GM13977 (cell line): ENCODE measurements at regions not wholly inside any gene's neighbourhood (a gene's known extent, or its start where the extent isn't known, plus 50 kb on each side); places are given as distances from the start of the nearest gene placed in this dataset.

Experiments
- DNase-seq: peaks from one replicate; pipeline ENCODE4 v3.0.0; 2012; ENCODE audit warnings: low spot score
- in situ Hi-C: fragments of 300-500 bp; cut with MboI; formaldehyde crosslinking; loops from one replicate; pipeline ENCODE4 v1.12.0; 2022; ENCODE audit warnings: low sequenced_read_pairs, low pct_unique_long_range_greater_than_20kb, mixed read lengths, inconsistent platforms; ENCODE audit not compliant: unreplicated experiment
- TF ChIP-seq, protein P1 (sequence below): IDR thresholded peaks from 2 replicates; pipeline ENCODE4 v1.5.1; 2012; ENCODE audit warnings: mild to moderate bottlenecking, control low read depth; ENCODE audit not compliant: insufficient read depth; ENCODE audit errors: extremely low read depth, missing control alignments

DNA sequence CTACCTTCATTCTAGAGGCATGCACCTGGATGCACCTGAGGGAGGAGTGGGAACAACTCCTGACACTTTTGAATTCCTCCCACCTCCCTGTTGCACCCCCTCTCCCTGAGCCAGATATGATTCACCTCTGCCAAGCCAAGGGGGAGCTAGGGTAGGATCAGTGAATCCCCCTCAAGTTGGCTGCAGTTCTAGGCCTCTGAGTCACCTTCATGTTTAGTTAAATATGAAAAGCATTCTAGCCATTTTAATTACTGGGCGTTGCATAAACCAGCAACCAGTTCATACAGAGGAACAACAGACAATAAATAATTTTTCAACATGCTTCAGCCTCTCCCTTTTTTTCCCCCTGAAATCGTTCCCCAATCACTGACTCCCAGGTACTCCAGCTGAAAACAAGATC lies 1440.2 kb downstream of the ADGRL3 start:
- in situ Hi-C loops: no loop called here
- TF ChIP-seq, protein P1, sequence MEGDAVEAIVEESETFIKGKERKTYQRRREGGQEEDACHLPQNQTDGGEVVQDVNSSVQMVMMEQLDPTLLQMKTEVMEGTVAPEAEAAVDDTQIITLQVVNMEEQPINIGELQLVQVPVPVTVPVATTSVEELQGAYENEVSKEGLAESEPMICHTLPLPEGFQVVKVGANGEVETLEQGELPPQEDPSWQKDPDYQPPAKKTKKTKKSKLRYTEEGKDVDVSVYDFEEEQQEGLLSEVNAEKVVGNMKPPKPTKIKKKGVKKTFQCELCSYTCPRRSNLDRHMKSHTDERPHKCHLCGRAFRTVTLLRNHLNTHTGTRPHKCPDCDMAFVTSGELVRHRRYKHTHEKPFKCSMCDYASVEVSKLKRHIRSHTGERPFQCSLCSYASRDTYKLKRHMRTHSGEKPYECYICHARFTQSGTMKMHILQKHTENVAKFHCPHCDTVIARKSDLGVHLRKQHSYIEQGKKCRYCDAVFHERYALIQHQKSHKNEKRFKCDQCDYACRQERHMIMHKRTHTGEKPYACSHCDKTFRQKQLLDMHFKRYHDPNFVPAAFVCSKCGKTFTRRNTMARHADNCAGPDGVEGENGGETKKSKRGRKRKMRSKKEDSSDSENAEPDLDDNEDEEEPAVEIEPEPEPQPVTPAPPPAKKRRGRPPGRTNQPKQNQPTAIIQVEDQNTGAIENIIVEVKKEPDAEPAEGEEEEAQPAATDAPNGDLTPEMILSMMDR: no peak
- no peak for DNase-seq

DNA sequence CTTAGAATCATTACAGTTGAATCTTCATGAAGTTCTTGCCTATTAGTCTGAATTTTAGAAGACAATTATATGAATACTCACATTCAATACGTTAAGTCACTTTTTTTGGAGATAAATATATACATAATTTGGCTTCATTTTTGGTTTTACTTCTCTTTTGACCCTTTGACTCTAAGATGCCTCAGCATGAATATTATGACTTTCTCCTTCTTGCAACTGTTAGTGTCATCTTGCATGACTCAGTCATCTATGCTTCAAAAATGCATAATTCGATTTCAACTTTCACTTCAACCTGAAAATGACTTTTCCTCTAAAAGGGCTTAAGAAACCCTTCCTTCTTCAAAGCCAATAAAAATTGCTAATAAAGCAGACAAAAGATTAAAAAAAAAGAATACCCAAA lies 1427.5 kb downstream of the ADGRL3 start:
- DNase-seq: no peak
- TF ChIP-seq, protein P1: no peak
- in situ Hi-C loops: no loop called here

DNA sequence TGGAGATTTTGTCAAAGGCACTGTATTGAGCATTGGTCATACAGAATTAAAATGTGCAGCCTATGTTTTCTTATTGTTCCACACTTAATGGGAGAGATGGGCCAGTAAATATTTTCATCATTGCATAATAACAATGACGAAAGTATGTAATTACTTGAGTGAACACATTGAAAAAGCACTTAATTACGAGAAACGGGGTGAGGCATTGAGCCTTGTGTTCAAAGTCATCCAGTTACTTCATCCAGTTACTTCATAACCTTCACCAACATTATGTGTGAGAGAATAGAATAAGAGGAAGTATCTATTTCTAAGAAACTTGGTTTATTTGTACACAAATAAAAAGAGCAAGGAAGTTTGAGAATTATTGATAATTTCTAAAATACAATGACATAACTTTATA lies 1427.0 kb downstream of the ADGRL3 start:
- DNase-seq: no peak
- in situ Hi-C loops: no loop called here
- TF ChIP-seq, protein P1: no peak

DNA sequence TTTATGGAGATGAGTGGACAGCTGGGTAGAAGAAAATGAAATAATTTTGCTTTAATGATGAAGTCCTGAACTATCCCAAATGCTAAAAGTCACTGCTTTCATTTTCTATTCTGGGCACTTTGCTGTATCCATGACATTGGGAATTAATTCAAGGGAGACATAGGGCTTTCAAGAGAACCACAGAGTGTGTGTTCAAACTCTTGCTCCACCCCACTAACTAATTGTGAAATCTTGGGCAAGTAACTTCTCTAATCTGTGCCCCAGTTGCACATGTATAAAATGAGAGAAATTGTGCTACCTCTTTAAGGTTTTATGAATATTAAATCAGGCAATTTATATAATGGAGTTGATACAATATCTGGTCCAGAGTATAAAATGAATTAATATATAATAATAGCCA lies 1422.0 kb downstream of the ADGRL3 start:
- no peak for DNase-seq
- TF ChIP-seq, protein P1: no peak
- in situ Hi-C loops: no loop called here

DNA sequence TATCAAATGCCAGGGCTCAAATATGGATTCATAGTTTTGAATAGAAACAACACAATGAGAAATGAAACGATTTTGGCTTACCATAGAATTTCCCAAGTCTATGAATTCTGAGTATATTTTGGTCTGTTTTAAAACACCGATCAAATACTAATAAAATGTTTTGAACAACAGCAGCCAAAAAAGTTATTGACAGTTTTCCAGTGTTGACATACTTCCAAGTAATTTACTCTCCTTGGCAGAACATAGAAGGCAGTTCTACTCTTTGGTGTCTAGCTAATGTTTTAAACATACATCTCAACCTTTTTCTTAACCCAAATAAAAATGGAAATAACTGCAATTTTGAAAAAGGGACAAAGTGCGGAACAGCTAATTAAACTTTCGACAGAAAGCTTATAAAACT lies 1419.8 kb downstream of the ADGRL3 start:
- TF ChIP-seq, protein P1: no peak
- in situ Hi-C loops: no loop called here

DNA sequence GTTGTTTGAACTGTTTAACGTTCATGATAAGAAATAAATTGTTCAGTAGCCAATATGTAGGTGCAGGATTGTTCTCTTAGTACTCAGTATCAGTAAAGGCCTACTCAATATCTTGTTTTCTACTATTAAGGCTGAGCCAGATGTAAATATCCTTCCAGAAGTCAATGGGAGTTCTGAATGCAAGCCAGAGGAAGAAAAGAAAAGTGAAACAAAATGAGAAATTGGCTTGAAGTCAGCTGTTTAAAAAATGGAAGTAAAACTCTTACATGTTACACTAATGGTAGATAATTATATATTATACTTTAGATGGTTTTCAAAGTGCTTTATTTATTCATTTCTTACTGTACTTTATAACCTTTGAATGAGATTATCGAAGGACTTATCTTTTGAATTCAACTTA lies 1417.9 kb downstream of the ADGRL3 start:
- TF ChIP-seq, protein P1: no peak
- in situ Hi-C loops: no loop called here
- DNase-seq: no peak

More for the DNA sequence above, 1419.8 kb downstream of the ADGRL3 start:
- no peak for DNase-seq

DNA sequence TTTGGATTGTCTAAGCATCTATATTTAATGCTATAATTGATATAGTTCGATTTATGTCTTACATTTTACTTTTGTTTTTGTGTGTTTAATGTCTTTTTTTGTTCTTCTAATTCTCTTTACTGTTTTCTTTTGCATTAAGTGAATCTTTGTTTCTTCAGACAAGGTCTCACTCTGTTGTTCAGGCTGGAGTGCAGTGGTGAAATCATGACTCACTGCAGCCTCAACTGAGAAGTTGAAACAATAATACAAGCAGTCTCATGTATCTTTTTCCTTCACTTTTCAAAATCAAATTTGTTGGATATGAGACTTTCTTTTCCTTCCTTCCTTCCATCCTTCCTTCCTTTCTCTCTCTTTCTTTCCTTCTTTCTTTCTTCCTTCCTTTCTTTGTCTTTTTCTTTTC lies 1401.6 kb downstream of the ADGRL3 start:
- no peak for DNase-seq
- in situ Hi-C loops: no loop called here

More for the DNA sequence above, 1401.6 kb downstream of the ADGRL3 start:
- TF ChIP-seq, protein P1: no peak
